Gastrocnemius medialis (tissue), 4 donors: ENCODE measurements at regions not wholly inside any gene's neighbourhood (a gene's known extent, or its start where the extent isn't known, plus 50 kb on each side); places are given as distances from the start of the nearest gene placed in this dataset.

Experiments used
- CTCF ChIP-seq, 5 experiments: fragments of 450-650 bp in 3 of 5; fragments of 200-600 bp in 2 of 5; sonication (generic) in 2 of 5; IDR thresholded peaks in 4 of 5; conservative IDR thresholded peaks in 1 of 5; 1 replicate in 4 of 5; 2 replicates in 1 of 5; pipeline ENCODE4 v1.5.1; 2016 to 2019; ENCODE audit warnings: antibody characterized with exemption in 5 of 5, mild to moderate bottlenecking in 3 of 5, moderate library complexity in 3 of 5
- POLR2A ChIP-seq, 2 donors: fragments of 450-650 bp; IDR thresholded peaks; one replicate each; pipeline ENCODE4 v1.6.1; 2017; ENCODE audit warnings: antibody characterized with exemption in 2 of 2, mild to moderate bottlenecking in 2 of 2, moderate library complexity in 2 of 2

DNA sequence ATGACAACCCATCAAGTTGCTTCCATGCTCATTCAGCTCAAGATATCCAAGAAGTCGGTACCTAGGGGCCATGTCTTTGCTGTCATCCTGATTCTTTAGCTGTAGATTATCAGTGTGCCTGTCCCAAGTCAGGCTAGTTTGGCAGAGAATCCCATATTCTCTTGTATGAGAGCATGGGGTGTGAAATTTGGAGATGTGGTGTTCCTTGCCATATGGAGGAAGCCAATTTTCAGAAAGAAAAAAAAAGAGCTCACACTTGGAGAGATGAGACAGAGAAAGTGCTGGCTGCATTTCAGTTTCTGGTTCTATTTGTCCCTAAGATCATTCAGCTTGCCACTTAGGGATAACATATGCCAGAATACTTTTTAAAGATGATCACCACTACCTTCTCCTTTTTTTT, 52.3 kb upstream of the SLC4A7 start:
- TF ChIP-seq POLR2A (IDR thresholded peaks at IDR 0.05): no peak
- TF ChIP-seq CTCF (IDR thresholded peaks at IDR 0.05 in 4 of 5, conservative IDR thresholded peaks at IDR 0.05 in 1 of 5): no peak
